ENCODE measurements at regions not wholly inside any gene's neighbourhood (a gene's known extent, or its start where the extent isn't known, plus 50 kb on each side); places are given as distances from the start of the nearest gene placed in this dataset.
"Not testable (repeated sequence)": the region's sequence is repeated elsewhere in the genome, so short reads cannot be mapped to it uniquely, and the experiment has no call there.

DNA sequence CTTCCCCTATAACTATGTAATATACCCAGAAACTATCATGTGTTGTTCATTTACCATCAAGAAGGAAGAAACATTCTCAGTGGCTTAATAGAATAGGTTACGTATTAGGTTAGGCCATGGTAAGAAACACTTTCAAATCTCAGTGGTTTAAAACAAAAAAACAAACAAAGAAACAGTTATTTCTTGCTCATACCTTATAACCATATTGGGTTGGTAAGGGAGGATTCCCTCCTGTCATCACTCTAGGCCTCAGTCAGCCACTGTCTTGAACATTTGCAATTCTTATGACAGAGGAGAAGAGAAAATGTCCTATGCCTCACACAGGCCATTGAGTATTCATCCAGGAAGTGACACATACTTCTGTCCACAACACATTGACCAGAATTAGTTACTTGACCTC lies 727.7 kb upstream of the NECTIN3 start:
- no peak for DNase-seq

DNA sequence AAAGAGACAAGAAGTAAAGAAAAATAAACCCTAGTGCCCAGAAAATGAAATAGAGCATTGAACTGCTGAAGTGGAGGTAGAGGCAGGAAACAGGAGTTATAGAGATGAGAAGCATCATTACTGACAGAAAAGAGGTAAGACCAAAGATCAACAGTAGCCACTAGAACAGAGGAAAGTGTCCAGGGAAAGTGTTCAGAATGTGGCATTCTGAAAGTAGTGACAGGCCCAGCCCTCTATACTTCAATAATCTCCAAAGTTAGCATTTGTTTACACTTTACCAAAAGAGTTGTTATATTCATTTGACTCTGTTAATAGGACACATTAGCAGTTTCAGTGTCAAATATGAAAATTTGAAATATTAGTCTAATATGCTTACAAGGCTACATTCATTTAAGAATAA lies 727.1 kb upstream of the NECTIN3 start:
- DNase-seq = no peak

DNA sequence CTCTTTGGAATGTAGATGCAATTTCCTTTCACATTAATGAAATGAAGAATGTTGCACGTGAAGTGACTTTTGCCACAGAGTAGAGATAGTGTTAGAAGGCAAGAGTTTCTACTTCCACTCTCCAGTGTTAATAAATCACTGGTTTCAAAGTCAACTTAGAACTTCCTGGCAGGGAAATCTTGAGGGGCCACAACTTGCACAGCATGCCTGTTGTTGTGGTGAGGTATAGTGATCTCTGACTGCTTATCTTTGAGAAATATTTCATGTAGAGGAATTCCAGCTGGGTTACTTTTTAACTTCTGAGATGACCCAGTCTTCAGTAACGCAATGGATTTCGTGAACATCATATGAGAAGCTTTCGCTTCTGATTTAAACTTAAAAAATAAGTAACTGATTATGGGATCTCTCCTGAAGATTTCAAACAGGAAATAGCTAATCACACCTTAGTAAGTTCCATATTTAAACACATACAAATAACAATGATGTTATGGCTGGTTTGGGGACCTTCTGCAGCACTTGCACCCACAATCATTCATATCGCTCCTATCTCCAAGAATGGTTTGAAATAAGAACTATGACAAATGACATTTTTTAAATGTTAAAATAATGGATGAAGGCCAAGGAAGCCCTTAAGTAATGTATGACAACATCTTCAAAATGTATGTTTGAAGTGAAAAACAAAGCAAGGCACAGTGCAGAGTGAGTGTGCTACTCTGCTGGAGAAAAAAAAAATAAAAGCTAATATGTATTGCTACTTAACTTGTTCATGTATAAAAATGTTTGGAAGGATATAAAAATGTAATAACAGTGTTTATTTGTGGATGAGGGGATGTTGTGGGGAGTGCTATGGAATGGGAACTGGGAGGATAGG lies 726.5 kb upstream of the NECTIN3 start:
- DNase-seq = no peak

DNA sequence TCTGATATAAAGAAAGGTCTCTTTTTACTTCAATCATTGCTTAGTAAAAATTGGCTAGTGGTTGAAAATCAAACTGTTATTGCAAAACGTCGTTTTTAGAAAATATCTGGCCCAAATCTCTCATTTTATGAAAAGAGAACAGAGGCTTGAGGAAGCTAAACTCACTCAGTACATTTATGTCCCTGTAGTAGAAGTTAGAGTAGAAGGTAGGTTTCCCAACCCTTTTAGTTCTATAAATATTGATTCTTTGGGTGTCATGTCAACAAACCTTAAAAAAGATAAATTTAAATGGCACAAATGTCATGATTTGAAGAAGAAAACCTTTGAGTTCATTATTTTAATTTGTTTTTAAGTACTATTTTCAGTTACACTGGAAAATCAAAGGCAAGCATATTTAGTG lies 722.3 kb upstream of the NECTIN3 start:
- no peak for DNase-seq

DNA sequence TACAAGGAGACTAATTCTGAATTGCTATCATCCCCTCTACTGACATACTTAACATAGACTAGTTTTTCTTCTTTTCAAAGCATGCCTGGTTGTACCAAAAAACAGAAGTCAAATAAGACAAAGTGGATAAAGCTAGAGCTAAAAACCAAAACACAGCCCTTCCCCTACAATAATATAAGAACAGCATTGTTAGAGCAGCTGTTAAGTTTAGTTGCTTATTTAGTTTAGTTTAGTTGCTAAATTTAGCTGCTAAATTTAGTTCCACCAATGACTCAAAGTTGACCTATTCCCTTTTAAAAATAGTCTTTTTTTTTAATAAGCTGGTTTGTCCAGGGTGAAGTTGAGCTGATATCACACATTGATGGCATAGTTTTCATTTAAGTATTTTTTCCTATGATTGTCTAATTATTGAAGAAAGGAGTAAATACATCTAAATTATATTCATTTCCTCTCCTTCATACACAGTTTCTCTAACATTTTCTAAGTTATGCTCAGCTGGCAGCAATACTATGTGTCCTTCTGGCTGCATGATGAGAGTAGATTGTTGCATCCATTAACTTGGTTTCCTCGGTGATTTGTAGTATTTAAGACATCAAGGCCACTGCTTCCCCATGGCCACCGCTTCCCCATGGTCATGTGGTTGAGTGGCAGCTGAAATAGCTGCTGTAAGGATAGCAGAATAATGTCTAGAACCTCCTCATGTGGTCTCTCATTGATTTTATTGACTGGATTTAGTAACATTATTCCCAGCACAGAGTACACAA lies 718.6 kb upstream of the NECTIN3 start:
- DNase-seq = no peak

DNA sequence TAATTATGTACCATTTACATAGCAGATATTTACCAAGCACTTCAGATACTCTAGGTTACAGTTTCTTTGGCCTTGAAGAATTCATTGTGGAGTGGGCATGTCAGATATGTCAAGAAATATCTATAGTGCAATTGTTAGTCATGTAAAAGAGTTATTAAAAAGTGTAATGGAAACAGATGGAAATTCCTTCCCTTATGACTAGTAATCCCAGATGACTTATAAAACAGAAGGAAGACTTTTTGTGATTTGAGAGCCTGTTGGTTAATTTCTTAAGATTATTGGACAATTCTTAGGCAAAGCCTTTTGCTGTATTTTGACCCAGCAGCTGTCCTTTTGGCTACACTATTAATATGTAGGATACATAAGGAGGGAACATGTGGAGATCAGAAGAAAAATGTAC lies 708.9 kb upstream of the NECTIN3 start:
- DNase-seq = no peak

DNA sequence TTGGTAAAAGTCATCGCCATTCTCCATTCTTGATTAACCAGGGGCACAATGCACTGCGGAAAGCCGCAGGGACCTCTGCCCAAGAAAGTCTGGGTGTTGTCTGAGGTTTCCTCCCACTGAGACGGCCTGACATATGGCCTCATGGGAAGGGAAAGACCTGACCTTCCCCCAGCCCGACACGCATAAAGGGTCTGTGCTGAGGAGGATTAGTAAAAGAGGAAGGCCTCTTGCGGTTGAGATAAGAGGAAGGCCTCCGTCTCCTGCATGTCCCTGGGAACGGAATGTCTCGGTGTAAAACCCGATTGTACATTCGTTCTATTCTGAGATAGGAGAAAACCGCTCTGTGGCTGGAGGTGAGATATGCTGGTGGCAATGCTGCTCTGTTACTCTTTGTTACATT lies 704.3 kb upstream of the NECTIN3 start:
- DNase-seq = not testable (repeated sequence)

DNA sequence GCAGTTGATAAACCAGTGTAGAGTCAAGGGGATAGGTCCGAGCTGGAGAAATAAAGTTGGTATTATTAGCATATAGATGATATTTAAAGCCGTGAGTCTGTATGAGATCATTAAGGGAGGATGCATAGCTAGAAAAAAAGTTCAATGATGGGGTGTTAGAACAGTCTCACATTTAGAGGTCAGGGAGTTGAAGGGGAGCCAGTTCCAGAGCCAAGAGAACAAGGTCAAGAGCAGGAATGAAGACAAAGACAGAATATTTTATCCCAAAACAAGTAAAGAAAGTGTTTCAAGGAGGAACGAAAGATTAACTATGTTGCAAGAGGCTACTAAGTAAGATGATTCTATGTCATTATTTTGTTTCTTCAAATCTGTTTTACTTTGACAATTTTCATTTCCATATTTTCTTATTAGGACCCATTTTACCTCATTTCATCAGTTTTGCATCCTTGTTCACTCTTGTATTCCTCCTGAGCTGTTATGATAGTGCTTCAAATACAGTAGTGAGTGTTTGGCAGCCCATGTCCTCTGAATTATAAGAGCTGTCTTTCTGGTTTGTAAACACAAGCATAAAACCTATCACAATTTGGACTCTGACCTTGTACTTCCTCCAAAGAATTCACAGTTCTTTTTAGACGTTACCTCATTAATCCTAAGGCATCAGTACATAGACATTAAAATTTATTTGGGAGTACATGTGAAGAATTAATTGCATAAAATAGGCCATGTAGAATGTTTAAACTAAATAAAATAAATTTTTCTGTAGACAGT lies 695.7 kb upstream of the NECTIN3 start:
- DNase-seq = no peak

DNA sequence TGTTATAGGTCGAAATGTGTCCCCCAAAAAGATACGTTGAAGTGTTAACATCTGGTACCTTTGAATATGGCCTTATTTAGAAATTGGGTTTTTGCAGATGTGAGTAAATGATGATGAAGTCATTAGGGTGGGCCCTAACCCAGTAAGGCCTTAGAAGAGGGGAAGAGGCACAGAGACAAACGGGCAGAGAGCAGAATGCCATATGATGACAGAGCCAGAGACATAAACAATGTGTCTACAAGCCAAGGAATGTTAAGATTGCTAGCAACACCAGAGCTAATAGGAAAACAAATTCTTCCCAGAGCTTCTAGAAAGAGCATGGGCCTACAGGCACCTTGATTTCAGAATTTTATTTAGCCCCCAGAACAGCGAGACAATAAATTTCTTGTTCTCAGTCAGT lies 693.1 kb upstream of the NECTIN3 start:
- no peak for DNase-seq

DNA sequence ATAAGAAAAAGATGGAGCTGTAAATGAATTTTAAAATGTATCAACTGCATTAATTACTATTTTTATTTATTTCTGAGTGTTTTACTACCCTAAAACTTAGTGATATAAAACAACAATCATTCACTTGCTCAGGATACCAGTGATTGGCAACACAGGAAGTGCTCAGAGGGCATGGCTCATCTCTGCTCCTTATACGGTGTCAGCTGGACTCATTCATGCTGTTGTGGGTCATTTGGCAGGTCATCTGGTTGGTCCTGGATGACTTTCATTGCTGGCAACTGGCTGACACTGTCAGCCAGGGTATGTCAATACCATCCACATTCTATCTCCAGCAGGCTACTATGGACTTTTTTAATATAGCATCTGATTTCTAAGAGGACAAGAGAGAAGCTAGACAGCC lies 689.6 kb upstream of the NECTIN3 start:
- no peak for DNase-seq

DNA sequence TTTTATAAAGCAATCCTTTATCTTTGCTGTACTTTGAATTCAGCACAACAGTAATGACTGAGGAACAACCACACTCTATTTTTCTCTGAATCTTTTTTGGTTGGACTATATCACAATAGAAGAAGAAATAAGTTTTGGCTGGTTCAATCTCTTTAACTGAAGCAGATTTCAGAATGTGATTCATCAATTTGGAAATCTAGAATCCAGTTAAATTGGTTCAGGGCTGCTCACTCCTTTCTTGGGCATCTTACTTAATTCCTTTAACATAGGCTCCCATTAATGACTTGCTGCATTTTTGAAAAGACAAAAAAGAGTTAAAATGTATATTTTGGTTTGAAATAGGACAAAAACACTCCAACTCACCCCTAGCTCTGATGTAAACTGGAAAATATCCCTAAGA lies 688.3 kb upstream of the NECTIN3 start:
- DNase-seq = no peak

DNA sequence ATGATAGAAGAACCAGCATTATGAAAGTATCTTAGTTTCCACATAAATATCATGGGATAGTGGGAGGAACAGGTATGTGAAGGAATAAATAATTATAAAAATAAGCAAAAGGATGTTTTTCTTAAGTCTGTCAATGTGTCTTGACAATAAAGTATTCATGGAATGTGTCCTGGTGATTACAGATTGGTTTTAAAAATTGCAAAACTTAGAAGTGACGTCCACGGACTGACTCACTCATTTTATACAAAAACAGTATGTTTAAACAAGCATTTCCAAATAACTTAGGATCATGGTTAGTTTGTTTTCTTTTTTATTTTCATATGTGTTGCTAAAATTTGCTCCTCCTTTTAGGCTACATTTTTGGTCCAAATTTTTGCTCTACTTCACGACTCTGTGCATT lies 687.0 kb upstream of the NECTIN3 start:
- DNase-seq = no peak

DNA sequence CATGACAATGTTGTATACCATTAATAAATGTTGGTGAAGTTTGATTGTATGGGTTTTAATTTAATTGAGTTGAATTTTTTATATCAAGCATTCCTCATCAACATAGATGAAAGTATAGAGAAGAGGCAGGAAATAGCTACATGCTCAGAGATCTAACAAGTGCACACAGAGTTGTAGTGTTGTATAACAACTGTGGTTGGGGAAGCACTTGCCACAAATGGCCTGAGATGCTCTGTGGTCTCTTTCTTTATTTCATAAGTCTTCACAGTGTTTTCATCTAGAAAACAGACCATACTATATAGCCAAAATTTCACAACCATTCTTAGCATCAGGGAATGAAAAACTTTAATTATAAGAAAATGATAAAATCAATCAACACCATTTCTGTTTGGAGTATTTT lies 682.6 kb upstream of the NECTIN3 start:
- DNase-seq = no peak

DNA sequence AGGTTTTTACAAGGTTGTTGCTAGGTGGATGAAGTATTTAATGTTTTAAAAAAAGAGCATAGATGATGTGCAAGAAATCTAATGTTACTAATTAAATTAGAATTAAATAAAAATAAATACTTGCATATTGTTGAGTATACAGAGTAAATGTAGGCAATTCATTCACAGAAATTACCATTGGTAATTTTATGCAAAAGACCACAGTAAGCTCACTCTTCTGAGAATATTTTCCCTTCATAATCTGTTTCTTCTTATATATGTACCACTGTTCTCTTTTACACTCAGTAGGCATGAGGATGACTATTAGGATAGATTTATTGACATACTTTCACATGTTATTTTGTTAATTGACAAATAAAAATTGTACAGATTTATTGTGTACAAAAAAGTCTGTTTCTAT lies 681.2 kb upstream of the NECTIN3 start:
- no peak for DNase-seq

DNA sequence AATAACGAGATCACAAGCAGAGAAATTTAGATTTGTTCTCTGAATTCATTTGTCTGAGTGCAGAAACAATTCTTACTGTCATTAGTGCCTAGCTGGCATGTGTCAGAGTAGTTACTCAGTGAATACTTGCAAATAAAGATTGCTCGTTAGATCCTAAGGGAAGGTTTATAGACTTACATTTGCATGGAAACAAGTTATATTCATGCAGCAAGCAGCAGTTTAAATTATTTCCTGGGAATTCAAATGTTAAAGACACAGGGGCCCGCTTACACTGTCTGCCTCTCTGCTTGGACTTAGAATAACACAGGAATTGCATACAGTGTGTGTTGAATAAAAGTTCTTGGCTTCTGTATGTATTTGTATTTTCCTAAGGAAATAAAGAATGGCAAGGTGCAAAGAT lies 680.6 kb upstream of the NECTIN3 start:
- DNase-seq = no peak

DNA sequence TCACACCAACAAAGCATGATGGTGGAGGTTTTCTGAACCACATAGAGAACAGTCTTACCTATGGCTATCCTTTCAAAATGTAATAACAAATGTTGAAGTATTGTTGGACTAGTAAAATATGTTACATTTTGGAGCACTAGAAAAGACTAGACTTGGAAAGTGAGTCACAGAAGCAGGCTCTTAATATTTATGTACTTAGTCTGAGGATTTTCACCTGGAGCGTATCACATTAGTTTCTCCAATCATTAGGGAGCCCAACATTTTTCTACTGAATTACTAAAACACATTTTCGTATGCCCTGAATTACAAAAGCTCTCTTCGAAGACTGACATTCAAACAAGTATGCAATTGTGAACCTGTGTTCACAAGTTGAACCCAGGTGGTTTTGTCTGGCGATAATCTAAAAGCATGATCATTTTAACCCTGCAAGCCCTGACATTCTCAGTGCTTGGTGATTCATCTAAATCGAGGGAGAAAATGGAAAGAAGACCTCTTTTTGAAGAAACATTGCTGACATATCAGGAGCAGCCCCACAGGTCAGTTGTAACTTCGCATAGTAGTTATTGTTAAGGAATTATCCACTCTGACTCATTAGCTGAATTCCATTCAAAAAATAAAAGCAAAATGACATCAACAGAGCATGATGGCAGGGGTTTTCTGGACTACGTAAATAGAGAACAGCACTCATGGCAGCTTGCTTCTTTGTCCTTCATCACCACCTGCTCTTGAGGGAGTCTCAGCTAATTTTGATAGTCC lies 679.8 kb upstream of the NECTIN3 start:
- DNase-seq = no peak

DNA sequence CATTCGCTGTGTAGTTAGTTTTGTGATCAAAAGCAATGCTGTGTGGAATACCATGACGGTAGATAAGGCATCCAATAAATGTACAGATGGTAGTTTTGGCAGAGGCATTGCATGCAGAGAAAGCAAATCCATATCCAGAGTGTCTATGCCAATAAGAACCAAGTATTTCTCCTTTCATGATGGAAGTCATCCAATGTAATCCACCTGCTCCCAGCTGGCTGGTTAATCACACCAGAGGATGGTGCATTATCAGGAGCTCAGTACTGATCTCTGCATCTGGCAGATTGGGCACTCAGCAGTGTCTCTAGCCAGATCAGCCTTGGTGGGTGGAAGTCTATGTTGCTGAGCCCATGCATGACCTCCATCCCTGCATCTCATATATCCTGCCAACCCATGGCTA lies 677.7 kb upstream of the NECTIN3 start:
- no peak for DNase-seq

DNA sequence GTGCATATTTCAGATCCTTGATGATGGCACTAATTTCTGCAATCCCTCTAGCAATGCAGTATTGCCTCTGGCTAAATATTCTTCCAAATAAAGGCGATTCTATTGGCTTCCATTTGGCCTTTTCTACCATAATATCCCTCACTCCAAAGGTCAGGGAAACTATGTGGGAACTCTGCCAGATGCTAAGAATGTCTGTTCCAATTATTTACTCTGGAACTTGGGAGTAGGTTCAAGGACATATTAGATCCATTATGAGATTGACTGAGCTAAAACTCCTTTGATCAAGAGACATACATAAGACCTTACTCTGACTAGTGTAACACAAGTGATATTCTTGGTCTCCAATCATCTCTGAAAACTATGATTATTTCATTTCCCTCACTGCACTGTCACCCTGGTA lies 674.5 kb upstream of the NECTIN3 start:
- DNase-seq = no peak

DNA sequence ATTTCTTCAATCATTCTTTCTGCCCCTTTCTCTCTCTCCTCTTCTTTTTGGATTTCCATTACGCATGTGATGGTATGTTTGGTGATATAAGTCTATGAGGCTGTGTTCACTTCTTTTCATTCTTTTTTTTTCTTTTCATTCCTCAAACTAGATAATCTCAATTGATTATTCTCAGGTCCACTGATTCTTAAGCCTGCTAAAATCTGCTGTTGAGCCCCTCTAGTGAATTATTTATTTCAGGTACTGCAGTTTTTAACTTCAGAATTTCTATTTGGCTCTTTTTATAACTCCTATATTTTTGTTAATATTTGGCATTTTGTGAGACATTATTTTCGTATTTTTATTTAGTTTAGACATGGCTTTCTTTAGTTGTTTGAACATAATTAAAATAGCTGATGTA lies 671.3 kb upstream of the NECTIN3 start:
- no peak for DNase-seq

DNA sequence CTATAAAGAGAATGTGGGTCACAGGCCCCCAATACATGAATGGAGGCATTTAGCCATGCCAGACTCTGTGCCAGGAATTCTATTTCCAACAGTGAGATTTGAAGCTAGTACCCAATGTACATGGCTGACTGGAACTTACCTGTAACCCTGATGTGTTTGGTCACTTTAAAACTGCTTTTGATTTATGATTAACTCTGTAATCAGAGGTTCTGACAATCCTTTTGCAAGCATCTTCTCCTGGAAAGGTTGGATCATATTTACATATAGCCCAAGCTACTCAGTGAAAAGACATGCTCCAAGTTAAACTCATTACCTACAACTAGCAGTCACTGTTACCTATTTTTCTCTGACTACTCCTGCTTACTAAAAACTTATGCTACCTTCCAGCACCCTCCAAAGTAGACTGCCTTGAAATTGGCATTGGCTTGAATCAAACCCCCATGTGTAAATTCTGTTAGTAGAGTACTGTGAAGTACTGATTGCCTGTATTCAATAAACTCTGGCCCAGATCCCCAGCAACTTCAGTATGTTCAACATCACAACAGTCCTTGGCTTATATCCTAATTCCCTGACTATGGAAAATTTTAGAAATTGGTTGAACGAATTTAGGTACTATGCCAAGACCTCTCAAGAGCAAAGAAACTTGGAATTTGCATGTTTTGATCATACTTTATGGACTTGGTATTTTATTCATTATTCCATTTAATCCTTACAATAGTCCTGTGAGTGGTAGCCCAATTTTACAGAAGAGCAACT lies 665.6 kb upstream of the NECTIN3 start:
- no peak for DNase-seq

DNA sequence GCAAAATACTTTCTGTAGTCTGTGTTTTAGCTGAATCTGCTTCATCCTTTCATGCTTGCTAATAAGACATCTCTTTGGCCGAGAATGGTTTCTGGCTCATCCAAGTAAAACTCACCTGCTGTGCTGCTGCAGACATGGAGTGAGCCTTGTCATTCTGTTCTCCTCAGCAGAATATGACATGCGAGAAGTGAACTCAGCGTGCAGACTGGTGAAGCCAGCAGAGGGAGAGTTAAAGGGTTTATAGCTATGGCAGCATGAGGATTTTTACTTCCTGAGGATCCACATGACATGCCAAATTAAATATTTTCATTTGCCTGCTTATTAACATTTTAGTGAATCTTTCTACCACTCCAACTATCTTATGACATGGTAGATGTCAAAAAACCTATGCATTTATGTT lies 658.4 kb upstream of the NECTIN3 start:
- DNase-seq = no peak
